H9 (cell line): ENCODE measurements at regions not wholly inside any gene's neighbourhood (a gene's known extent, or its start where the extent isn't known, plus 50 kb on each side); places are given as distances from the start of the nearest gene placed in this dataset.

ENCODE experiments used
- DNase-seq: peaks from one replicate; pipeline ENCODE4 v3.0.0-alpha.2; 2017
- H2AFZ ChIP-seq: one replicate; pipeline ENCODE4 v1.6.1; 2013; ENCODE audit warnings: mild to moderate bottlenecking, low read length, control low read depth, moderate library complexity
- H2AK5ac ChIP-seq: 2 replicates; pipeline ENCODE4 v1.6.1; 2013; ENCODE audit warnings: low read length, control low read depth, mixed read lengths; ENCODE audit not compliant: insufficient read length
- H2BK120ac ChIP-seq: one replicate; pipeline ENCODE4 v1.6.1; 2013; ENCODE audit warnings: low read depth, mild to moderate bottlenecking, low read length, control low read depth, inconsistent platforms; ENCODE audit not compliant: poor library complexity, severe bottlenecking
- H2BK12ac ChIP-seq: 2 replicates; pipeline ENCODE4 v1.6.1; 2013; ENCODE audit warnings: low read length, control low read depth, mixed read lengths, low read depth; ENCODE audit not compliant: insufficient read length
- H2BK15ac ChIP-seq: 2 replicates; pipeline ENCODE4 v1.6.1; 2013; ENCODE audit warnings: low read depth, low read length, control low read depth
- H2BK20ac ChIP-seq: one replicate; pipeline ENCODE4 v1.6.1; 2013; ENCODE audit warnings: low read depth, mild to moderate bottlenecking, low read length, control low read depth, inconsistent platforms; ENCODE audit not compliant: poor library complexity, severe bottlenecking
- H2BK5ac ChIP-seq: 2 replicates; pipeline ENCODE4 v1.6.1; 2013; ENCODE audit warnings: low read length, control low read depth, mixed read lengths; ENCODE audit not compliant: insufficient read length
- H3K14ac ChIP-seq: 2 replicates; pipeline ENCODE4 v1.6.1; 2013; ENCODE audit warnings: low read length, control low read depth; ENCODE audit not compliant: insufficient read depth
- H3K18ac ChIP-seq: 2 replicates; pipeline ENCODE4 v1.6.1; 2013; ENCODE audit warnings: low read depth, mild to moderate bottlenecking, mixed read lengths, low read length, control low read depth; ENCODE audit not compliant: insufficient read length
- H3K23ac ChIP-seq: 2 replicates; pipeline ENCODE4 v1.6.1; 2013; ENCODE audit warnings: low read length, control low read depth, mixed read lengths, low read depth; ENCODE audit not compliant: insufficient read length
- H3K23me2 ChIP-seq: 2 replicates; pipeline ENCODE4 v1.6.1; 2013; ENCODE audit warnings: low read depth, mild to moderate bottlenecking, mixed read lengths, low read length, control low read depth; ENCODE audit not compliant: insufficient read length, poor library complexity, severe bottlenecking
- H3K27ac ChIP-seq: 2 replicates; pipeline ENCODE4 v1.5.1; 2013; ENCODE audit warnings: low read length, control low read depth, mixed read lengths, low read depth; ENCODE audit not compliant: insufficient read length
- H3K27me3 ChIP-seq: 2 replicates; pipeline ENCODE4 v1.6.1; 2013; ENCODE audit warnings: low read length, control low read depth, inconsistent platforms; ENCODE audit not compliant: insufficient read depth
- H3K4ac ChIP-seq: 2 replicates; pipeline ENCODE4 v1.6.1; 2013; ENCODE audit warnings: low read depth, mild to moderate bottlenecking, control low read depth, inconsistent platforms, low read length, moderate library complexity
- H3K4me1 ChIP-seq: 2 replicates; pipeline ENCODE4 v1.6.1; 2013; ENCODE audit warnings: low read length, control low read depth, inconsistent platforms; ENCODE audit not compliant: insufficient read depth
- H3K4me2 ChIP-seq: 2 replicates; pipeline ENCODE4 v1.6.1; 2013; ENCODE audit warnings: low read length, control low read depth, mixed read lengths; ENCODE audit not compliant: insufficient read length, insufficient read depth
- H3K56ac ChIP-seq: 2 replicates; pipeline ENCODE4 v1.6.1; 2013; ENCODE audit warnings: low read depth, mild to moderate bottlenecking, mixed read lengths, low read length, control low read depth; ENCODE audit not compliant: insufficient read length
- H3K79me1 ChIP-seq: 2 replicates; pipeline ENCODE4 v1.6.1; 2013; ENCODE audit warnings: low read depth, mild to moderate bottlenecking, moderate library complexity, low read length, control low read depth, inconsistent platforms; ENCODE audit not compliant: insufficient read depth, poor library complexity, severe bottlenecking
- H3K79me2 ChIP-seq: 2 replicates; pipeline ENCODE4 v1.6.1; 2013; ENCODE audit warnings: low read length, control low read depth, inconsistent platforms; ENCODE audit not compliant: insufficient read depth
- H3K9ac ChIP-seq: 2 replicates; pipeline ENCODE4 v1.6.1; 2013; ENCODE audit warnings: low read length, control low read depth, mixed read lengths; ENCODE audit not compliant: insufficient read length; ENCODE audit errors: extremely low read depth
- H3K9me3 ChIP-seq: one replicate; pipeline ENCODE4 v1.6.1; 2013; ENCODE audit warnings: low read depth, low read length, inconsistent platforms; ENCODE audit not compliant: control insufficient read depth
- H3T11ph ChIP-seq: one replicate; pipeline ENCODE4 v1.6.1; 2013; ENCODE audit warnings: mild to moderate bottlenecking, low read length, control low read depth, inconsistent platforms
- H4K20me1 ChIP-seq: one replicate; pipeline ENCODE4 v1.6.1; 2013; ENCODE audit not compliant: control insufficient read depth, insufficient read length, insufficient read depth
- H4K5ac ChIP-seq: 2 replicates; pipeline ENCODE4 v1.6.1; 2013; ENCODE audit warnings: low read depth, mild to moderate bottlenecking, mixed read lengths, low read length, control low read depth; ENCODE audit not compliant: insufficient read length
- H4K8ac ChIP-seq: replicated peaks from 2 replicates; pipeline ENCODE4 v1.6.1; 2013; ENCODE audit warnings: low read length, control low read depth, mixed read lengths, low read depth; ENCODE audit not compliant: insufficient read length
- H4K91ac ChIP-seq: 2 replicates; pipeline ENCODE4 v1.6.1; 2013; ENCODE audit warnings: low read depth, mild to moderate bottlenecking, moderate library complexity, mixed read lengths, low read length, control low read depth; ENCODE audit not compliant: insufficient read length
- H3K27ac Mint-ChIP-seq, 3 experiments: 2 replicates in 2 of 3; 3 replicates in 1 of 3; pipeline ENCODE4 v1.8.0; 2020 to 2021; ENCODE audit warnings: mixed read lengths in 3 of 3, mild to moderate bottlenecking in 1 of 3, moderate library complexity in 1 of 3
- H3K27me3 Mint-ChIP-seq: 2 replicates; pipeline ENCODE4 v1.8.0; 2021; ENCODE audit warnings: low read depth, mild to moderate bottlenecking, moderate library complexity, mixed read lengths
- H3K36me3 Mint-ChIP-seq, 3 experiments: 2 replicates in 2 of 3; 3 replicates in 1 of 3; pipeline ENCODE4 v1.8.0; 2020 to 2021; ENCODE audit warnings: low read depth in 3 of 3, mixed read lengths in 3 of 3; ENCODE audit not compliant: insufficient read depth in 1 of 3
- H3K4me1 Mint-ChIP-seq, 2 experiments: 2 replicates each; pipeline ENCODE4 v1.8.0; 2020; ENCODE audit warnings: mixed read lengths in 2 of 2
- H3K4me3 Mint-ChIP-seq, 2 experiments: 2 replicates in 1 of 2; 3 replicates in 1 of 2; pipeline ENCODE4 v1.8.0; 2020 to 2021; ENCODE audit warnings: mild to moderate bottlenecking in 2 of 2, mixed read lengths in 2 of 2, moderate library complexity in 1 of 2
- H3K9me3 Mint-ChIP-seq, 2 experiments: 2 replicates in 1 of 2; 3 replicates in 1 of 2; pipeline ENCODE4 v1.8.0; 2020; ENCODE audit warnings: mild to moderate bottlenecking in 2 of 2, mixed read lengths in 2 of 2, moderate library complexity in 1 of 2
- WGBS: extraction: QIAGEN DNeasy Blood & Tissue Kit; methylation state at CpG from one replicate; pipeline ENCODE4 v1.1.7; 2013; ENCODE audit warnings: missing lambda C conversion rate, low lambda C conversion rate, mixed read lengths; ENCODE audit not compliant: insufficient read length; ENCODE audit errors: extremely low coverage; 5-methylcytosine and 5-hydroxymethylcytosine counted together
- TF ChIP-seq, protein P1 (sequence below): fragments of 200-600 bp; sonication (generic); conservative IDR thresholded peaks from 3 replicates; pipeline ENCODE4 v1.8.0; 2021; ENCODE audit warnings: antibody characterized with exemption, mild to moderate bottlenecking

DNA sequence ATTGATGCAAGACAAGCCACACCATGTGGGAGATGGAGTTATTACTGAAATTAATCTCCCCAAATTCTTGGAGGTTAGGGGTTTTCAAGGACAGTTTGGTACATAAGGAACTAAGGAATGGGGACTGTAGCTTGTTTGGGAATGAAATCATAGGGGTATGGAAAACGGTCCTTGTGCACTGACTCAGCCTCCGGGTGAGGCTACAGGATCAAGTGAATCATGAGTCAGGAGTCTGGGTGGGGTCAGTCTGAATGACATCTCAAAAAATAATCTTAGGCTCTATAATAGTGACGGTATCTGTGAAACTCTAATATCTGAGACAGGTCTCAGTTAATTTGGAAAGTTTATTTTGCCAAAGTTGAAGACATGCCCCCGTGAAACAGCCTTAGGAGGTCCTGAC lies 128.5 kb upstream of the CYSLTR1 start:
- H3K4me1 ChIP-seq, result no peaks in the 10 kb centered on the region
- no peak overlapping the region for H4K91ac ChIP-seq
- H4K8ac ChIP-seq, result no peak overlapping the region
- no peak overlapping the region for H3K18ac ChIP-seq
- H2BK12ac ChIP-seq, result no peak overlapping the region
- H2BK15ac ChIP-seq, result no peak overlapping the region
- no peaks in the 10 kb centered on the region for H4K20me1 ChIP-seq
- no peak overlapping the region for H3K56ac ChIP-seq
- no peak overlapping the region for H2BK20ac ChIP-seq
- no peak overlapping the region for H2AFZ ChIP-seq
- peaks cover 21% of the 10 kb centered on the region for H3K9me3 ChIP-seq
- no peak overlapping the region for H2BK120ac ChIP-seq
- no peak overlapping the region for H3K14ac ChIP-seq
- H4K5ac ChIP-seq, result no peak overlapping the region
- TF ChIP-seq, protein P1, sequence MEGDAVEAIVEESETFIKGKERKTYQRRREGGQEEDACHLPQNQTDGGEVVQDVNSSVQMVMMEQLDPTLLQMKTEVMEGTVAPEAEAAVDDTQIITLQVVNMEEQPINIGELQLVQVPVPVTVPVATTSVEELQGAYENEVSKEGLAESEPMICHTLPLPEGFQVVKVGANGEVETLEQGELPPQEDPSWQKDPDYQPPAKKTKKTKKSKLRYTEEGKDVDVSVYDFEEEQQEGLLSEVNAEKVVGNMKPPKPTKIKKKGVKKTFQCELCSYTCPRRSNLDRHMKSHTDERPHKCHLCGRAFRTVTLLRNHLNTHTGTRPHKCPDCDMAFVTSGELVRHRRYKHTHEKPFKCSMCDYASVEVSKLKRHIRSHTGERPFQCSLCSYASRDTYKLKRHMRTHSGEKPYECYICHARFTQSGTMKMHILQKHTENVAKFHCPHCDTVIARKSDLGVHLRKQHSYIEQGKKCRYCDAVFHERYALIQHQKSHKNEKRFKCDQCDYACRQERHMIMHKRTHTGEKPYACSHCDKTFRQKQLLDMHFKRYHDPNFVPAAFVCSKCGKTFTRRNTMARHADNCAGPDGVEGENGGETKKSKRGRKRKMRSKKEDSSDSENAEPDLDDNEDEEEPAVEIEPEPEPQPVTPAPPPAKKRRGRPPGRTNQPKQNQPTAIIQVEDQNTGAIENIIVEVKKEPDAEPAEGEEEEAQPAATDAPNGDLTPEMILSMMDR, result no peak
- no peak overlapping the region for H2BK5ac ChIP-seq
- no peaks in the 10 kb centered on the region for H3K27me3 ChIP-seq
- H2AK5ac ChIP-seq, result no peak overlapping the region
- H3T11ph ChIP-seq, result no peak overlapping the region
- no peaks in the 10 kb centered on the region for H3K79me1 ChIP-seq
- peaks cover under 1 to 8% (median 4%) of the 10 kb centered on the region in 3 experiments; a peak in 5 of 7 replicates for H3K36me3 Mint-ChIP-seq
- peaks cover 70 to 77% of the 10 kb centered on the region in 2 experiments for H3K9me3 Mint-ChIP-seq
- H3K27me3 Mint-ChIP-seq, result no peaks in the 10 kb centered on the region
- DNase-seq, result no peak
- H3K27ac Mint-ChIP-seq, result no peak overlapping the region
- no peaks in the 10 kb centered on the region for H3K23me2 ChIP-seq
- no peak overlapping the region for H3K23ac ChIP-seq
- no peak overlapping the region for H3K4me2 ChIP-seq
- H3K79me2 ChIP-seq, result no peaks in the 10 kb centered on the region
- H3K4me3 Mint-ChIP-seq, result no peak overlapping the region; a peak in 1 of 5 replicates
- no peak overlapping the region for H3K9ac ChIP-seq
- no peak overlapping the region for H3K27ac ChIP-seq
- H3K4me1 Mint-ChIP-seq, result no peaks in the 10 kb centered on the region
- no peak overlapping the region for H3K4ac ChIP-seq
- WGBS, result no CpG with 5 or more reads among the region's 4 CpGs
